ENCODE measurements at regions not wholly inside any gene's neighbourhood (a gene's known extent, or its start where the extent isn't known, plus 50 kb on each side); places are given as distances from the start of the nearest gene placed in this dataset.

DNA sequence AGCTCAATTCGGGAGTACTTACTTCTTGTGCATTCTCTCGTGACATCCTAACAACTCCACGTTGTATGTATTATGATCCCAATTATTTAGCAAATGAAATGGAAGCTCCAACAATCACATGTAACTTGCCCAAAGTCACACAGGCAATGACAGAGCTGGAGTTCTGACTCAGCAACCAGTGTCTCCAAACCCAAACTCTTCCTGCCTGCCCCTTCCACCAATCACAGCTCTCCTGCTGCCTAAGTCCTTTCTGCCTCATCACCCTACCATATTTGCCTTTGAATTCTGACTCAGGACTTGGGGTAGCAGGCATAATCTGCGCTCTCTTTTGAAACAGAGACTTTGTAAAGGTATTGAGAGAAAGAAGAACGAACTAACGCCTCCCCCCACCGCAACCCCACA is 245.2 kb upstream of the MAF start:
- no peaks in the 10 kb centered on the region for H3K27me3 ChIP-seq (ENCODE audit: low read length)
- no peaks in the 10 kb centered on the region for H3F3A ChIP-seq (ENCODE audit: low read length, unreplicated experiment)
- TF ChIP-seq, protein P1, sequence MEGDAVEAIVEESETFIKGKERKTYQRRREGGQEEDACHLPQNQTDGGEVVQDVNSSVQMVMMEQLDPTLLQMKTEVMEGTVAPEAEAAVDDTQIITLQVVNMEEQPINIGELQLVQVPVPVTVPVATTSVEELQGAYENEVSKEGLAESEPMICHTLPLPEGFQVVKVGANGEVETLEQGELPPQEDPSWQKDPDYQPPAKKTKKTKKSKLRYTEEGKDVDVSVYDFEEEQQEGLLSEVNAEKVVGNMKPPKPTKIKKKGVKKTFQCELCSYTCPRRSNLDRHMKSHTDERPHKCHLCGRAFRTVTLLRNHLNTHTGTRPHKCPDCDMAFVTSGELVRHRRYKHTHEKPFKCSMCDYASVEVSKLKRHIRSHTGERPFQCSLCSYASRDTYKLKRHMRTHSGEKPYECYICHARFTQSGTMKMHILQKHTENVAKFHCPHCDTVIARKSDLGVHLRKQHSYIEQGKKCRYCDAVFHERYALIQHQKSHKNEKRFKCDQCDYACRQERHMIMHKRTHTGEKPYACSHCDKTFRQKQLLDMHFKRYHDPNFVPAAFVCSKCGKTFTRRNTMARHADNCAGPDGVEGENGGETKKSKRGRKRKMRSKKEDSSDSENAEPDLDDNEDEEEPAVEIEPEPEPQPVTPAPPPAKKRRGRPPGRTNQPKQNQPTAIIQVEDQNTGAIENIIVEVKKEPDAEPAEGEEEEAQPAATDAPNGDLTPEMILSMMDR (conservative IDR thresholded peaks at IDR 0.05; ENCODE audit: low read depth, low read length): no peak
- TF ChIP-seq EZH2phosphoT487 (IDR thresholded peaks at IDR 0.05; ENCODE audit: borderline replicate concordance, low read length): no peak
- TF ChIP-seq EZH2 (IDR thresholded peaks at IDR 0.05; ENCODE audit: low read length, unreplicated experiment): no peak
- H3K79me2 ChIP-seq (ENCODE audit: low read length): no peaks in the 10 kb centered on the region
- no TSS peak for BruUV-seq (replicated peaks)
- intact Hi-C loops (cut with micrococcal nuclease): no loop called here
- no peak overlapping the region for H2AFZ ChIP-seq (ENCODE audit: low read length)
- H4K20me1 ChIP-seq (ENCODE audit: low read length): no peaks in the 10 kb centered on the region
- no peak overlapping the region for H3K27ac ChIP-seq (ENCODE audit: low read length)
- no peaks in the 10 kb centered on the region for H3K4me1 ChIP-seq (ENCODE audit: insufficient read depth, low read length)
- no peak overlapping the region for H3K4me3 ChIP-seq (ENCODE audit: low read length)
- H3K9me2 ChIP-seq (replicated peaks; ENCODE audit: low read length): no peaks in the 10 kb centered on the region
- POLR2A ChIA-PET (ENCODE audit: unreplicated experiment): no interaction called here
- H3K9ac ChIP-seq (ENCODE audit: low read length): no peak overlapping the region
- H3K4me2 ChIP-seq (ENCODE audit: low read length): no peak overlapping the region
- no peaks in the 10 kb centered on the region for H3K9me3 ChIP-seq (ENCODE audit: low read length)
- DNase-seq (no peak), ATAC-seq (no peak)
- CTCF ChIA-PET: no interaction called here
- H3K36me3 ChIP-seq (ENCODE audit: low read depth, low read length): no peaks in the 10 kb centered on the region

DNA sequence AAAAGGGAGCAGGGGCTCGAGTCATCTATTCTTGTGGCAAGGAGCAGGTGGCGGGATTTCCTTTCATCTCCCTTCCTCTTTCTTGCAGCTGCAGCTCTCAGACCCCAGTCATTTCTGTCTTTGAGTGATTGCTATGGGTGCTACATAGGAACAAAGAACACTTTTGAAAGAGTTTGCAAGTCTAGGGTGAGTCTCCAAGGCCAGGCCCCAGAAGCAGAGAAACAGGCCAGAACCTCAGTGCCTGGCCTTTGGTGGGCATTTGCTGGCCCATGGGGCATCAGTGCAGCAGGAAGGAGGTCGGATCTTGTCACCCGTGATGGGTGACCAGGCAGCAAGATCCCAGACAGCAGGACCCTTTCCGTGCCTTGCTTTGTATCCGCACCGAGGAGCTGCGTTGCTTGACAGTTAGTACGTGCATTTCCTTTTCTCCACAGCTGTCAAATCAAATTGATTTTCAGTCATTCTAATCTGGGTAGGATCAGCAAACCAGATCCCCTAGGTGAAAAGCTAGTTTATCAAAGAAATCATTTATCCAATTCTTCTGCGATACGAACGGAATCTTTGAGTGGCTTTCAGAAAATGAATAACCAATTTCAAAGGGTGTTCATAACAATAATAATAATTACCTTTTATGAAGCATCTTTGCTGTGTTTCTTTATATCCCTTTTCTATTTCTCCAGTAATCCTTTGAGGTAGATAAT is 244.6 kb upstream of the MAF start:
- no peaks in the 10 kb centered on the region for H3K27me3 ChIP-seq (ENCODE audit: low read length)
- intact Hi-C loops (cut with micrococcal nuclease): no loop called here

DNA sequence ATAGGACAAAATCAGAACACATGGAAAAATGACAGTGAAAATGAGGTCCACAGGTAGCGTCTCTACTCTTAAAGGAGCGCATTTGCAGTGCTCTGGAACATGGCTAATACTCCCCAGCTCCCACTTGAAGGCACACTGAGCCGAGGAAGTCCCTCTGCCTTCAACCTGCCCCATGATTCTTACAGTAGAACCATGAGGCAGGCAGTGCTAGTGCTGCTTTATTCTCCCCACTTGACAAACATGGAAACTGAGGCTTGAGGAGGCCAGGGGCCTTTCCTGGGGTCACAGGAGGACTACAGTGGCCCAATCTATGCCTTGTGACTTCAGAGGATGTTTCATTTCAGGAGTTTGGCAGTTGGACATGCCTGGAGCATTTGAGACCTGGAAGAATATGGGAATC is 244.1 kb upstream of the MAF start:
- Histone ChIP-seq H3F3A (ENCODE audit: low read length, unreplicated experiment) (no peaks in the 10 kb centered on the region), H4K20me1 (ENCODE audit: low read length) (no peaks in the 10 kb centered on the region), H3K27ac (ENCODE audit: low read length) (no peak overlapping the region), H3K79me2 (ENCODE audit: low read length) (no peaks in the 10 kb centered on the region), H3K9me3 (ENCODE audit: low read length) (no peaks in the 10 kb centered on the region), H3K4me3 (ENCODE audit: low read length) (no peak overlapping the region), H3K36me3 (ENCODE audit: low read depth, low read length) (no peaks in the 10 kb centered on the region), H2AFZ (ENCODE audit: low read length) (no peak overlapping the region), H3K9me2 (replicated peaks; ENCODE audit: low read length) (no peaks in the 10 kb centered on the region), H3K4me1 (ENCODE audit: insufficient read depth, low read length) (no peaks in the 10 kb centered on the region), H3K9ac (ENCODE audit: low read length) (no peak overlapping the region), H3K27me3 (ENCODE audit: low read length) (no peaks in the 10 kb centered on the region), H3K4me2 (ENCODE audit: low read length) (no peak overlapping the region)
- CTCF ChIA-PET: no interaction called here
- POLR2A ChIA-PET (ENCODE audit: unreplicated experiment): no interaction called here
- ATAC-seq: no peak
- intact Hi-C loops (cut with micrococcal nuclease): no loop called here
- no peak for DNase-seq
- no TSS peak for BruUV-seq (replicated peaks)
- TF ChIP-seq, protein P1 (conservative IDR thresholded peaks at IDR 0.05; ENCODE audit: low read depth, low read length): no peak
- TF ChIP-seq EZH2phosphoT487 (IDR thresholded peaks at IDR 0.05; ENCODE audit: borderline replicate concordance, low read length) (no peak), EZH2 (IDR thresholded peaks at IDR 0.05; ENCODE audit: low read length, unreplicated experiment) (no peak)

More for the DNA sequence above, 244.6 kb upstream of the MAF start:
- Histone ChIP-seq H3K27ac (ENCODE audit: low read length) (no peak overlapping the region), H3F3A (ENCODE audit: low read length, unreplicated experiment) (no peaks in the 10 kb centered on the region), H3K4me1 (ENCODE audit: insufficient read depth, low read length) (no peaks in the 10 kb centered on the region), H3K36me3 (ENCODE audit: low read depth, low read length) (no peaks in the 10 kb centered on the region), H3K9me3 (ENCODE audit: low read length) (no peaks in the 10 kb centered on the region), H3K4me3 (ENCODE audit: low read length) (no peak overlapping the region), H4K20me1 (ENCODE audit: low read length) (no peaks in the 10 kb centered on the region), H3K4me2 (ENCODE audit: low read length) (no peak overlapping the region), H3K9me2 (replicated peaks; ENCODE audit: low read length) (no peaks in the 10 kb centered on the region), H2AFZ (ENCODE audit: low read length) (no peak overlapping the region), H3K79me2 (ENCODE audit: low read length) (no peaks in the 10 kb centered on the region), H3K9ac (ENCODE audit: low read length) (no peak overlapping the region)
- DNase-seq (no peak), ATAC-seq (no peak)
- CTCF ChIA-PET: no interaction called here
- no TSS peak for BruUV-seq (replicated peaks)
- TF ChIP-seq, protein P1 (conservative IDR thresholded peaks at IDR 0.05; ENCODE audit: low read depth, low read length): no peak
- no peak for TF ChIP-seq EZH2phosphoT487 (IDR thresholded peaks at IDR 0.05; ENCODE audit: borderline replicate concordance, low read length)
- no peak for TF ChIP-seq EZH2 (IDR thresholded peaks at IDR 0.05; ENCODE audit: low read length, unreplicated experiment)
- POLR2A ChIA-PET (ENCODE audit: unreplicated experiment): no interaction called here

All from PC-3 (cell line).